Subcutaneous abdominal adipose tissue (tissue), 5 donors: ENCODE measurements at regions not wholly inside any gene's neighbourhood (a gene's known extent, or its start where the extent isn't known, plus 50 kb on each side); places are given as distances from the start of the nearest gene placed in this dataset.
"Not testable (repeated sequence)": the region's sequence is repeated elsewhere in the genome, so short reads cannot be mapped to it uniquely, and the experiment has no call there.

ENCODE experiments used
- H3K27ac ChIP-seq: one replicate; pipeline ENCODE4 v1.7.0; 2013; ENCODE audit warnings: low read depth, mild to moderate bottlenecking, inconsistent platforms, low read length, moderate library complexity
- H3K27me3 ChIP-seq, 5 donors: one replicate each; pipeline ENCODE4 v1.7.0; 2013; ENCODE audit warnings: low read length in 5 of 5, inconsistent platforms in 1 of 5; ENCODE audit not compliant: control insufficient read depth in 5 of 5, insufficient read depth in 4 of 5
- H3K36me3 ChIP-seq, 5 donors: one replicate each; pipeline ENCODE4 v1.7.0; 2013; ENCODE audit warnings: low read length in 5 of 5; ENCODE audit not compliant: control insufficient read depth in 5 of 5, insufficient read depth in 5 of 5
- H3K4me1 ChIP-seq, 5 donors: one replicate each; pipeline ENCODE4 v1.7.0; 2013; ENCODE audit warnings: low read length in 5 of 5, mild to moderate bottlenecking in 3 of 5, moderate library complexity in 1 of 5; ENCODE audit not compliant: control insufficient read depth in 5 of 5, insufficient read depth in 5 of 5
- H3K4me3 ChIP-seq, 5 donors: one replicate each; pipeline ENCODE4 v1.7.0; 2013; ENCODE audit warnings: low read length in 5 of 5, low read depth in 1 of 5
- H3K9ac ChIP-seq, 5 donors: one replicate each; pipeline ENCODE4 v1.7.0; 2013; ENCODE audit warnings: low read length in 5 of 5, mild to moderate bottlenecking in 4 of 5, moderate library complexity in 3 of 5
- H3K9me3 ChIP-seq, 5 donors: one replicate each; pipeline ENCODE4 v1.7.0; 2013; ENCODE audit warnings: low read length in 5 of 5; ENCODE audit not compliant: control insufficient read depth in 5 of 5
- donor health status: healthy.
- donor health status: healthy.
- donor health status: healthy.
- donor health status: healthy.
- donor health status: healthy.

- H3K36me3 ChIP-seq, H3K4me3 ChIP-seq, H3K27ac ChIP-seq, H3K9ac ChIP-seq, H3K9me3 ChIP-seq, H3K4me1 ChIP-seq, H3K27me3 ChIP-seq: not testable (repeated sequence)
Observed at GRCh38 chr15:35254908-35255307, 169.8 kb upstream of the NANOGP8 start.

- no peak overlapping the region for H3K27ac ChIP-seq
- H3K27me3 ChIP-seq = no peaks in the 10 kb centered on the region
- H3K4me3 ChIP-seq = no peak overlapping the region
- no peaks in the 10 kb centered on the region for H3K9me3 ChIP-seq
- no peaks in the 10 kb centered on the region for H3K4me1 ChIP-seq
- H3K9ac ChIP-seq = no peak overlapping the region
- H3K36me3 ChIP-seq = no peaks in the 10 kb centered on the region
Observed at GRCh38 chr15:35254062-35254461, 169.0 kb upstream of the NANOGP8 start.

GRCh38 chr15:35252351-35252865, 167.3 kb upstream of the NANOGP8 start:
- H3K27ac ChIP-seq = no peak overlapping the region
- no peak overlapping the region for H3K9ac ChIP-seq
- H3K27me3 ChIP-seq = no peaks in the 10 kb centered on the region
- no peaks in the 10 kb centered on the region for H3K9me3 ChIP-seq
- H3K4me3 ChIP-seq = no peak overlapping the region
- peaks cover 0 to 6% (median 0%) of the 10 kb centered on the region in 5 donors for H3K4me1 ChIP-seq
- H3K36me3 ChIP-seq = no peaks in the 10 kb centered on the region

- Histone ChIP-seq H3K27ac (no peak overlapping the region), H3K36me3 (no peaks in the 10 kb centered on the region), H3K4me1 (peaks cover 0 to 10% (median 0%) of the 10 kb centered on the region in 5 donors), H3K4me3 (no peak overlapping the region), H3K9me3 (no peaks in the 10 kb centered on the region), H3K27me3 (no peaks in the 10 kb centered on the region), H3K9ac (no peak overlapping the region)
Observed at GRCh38 chr15:35247150-35247549, 162.1 kb upstream of the NANOGP8 start.

- H3K27ac ChIP-seq = no peak overlapping the region
- H3K27me3 ChIP-seq = no peaks in the 10 kb centered on the region
- peaks cover 0 to 10% (median 0%) of the 10 kb centered on the region in 5 donors for H3K4me1 ChIP-seq
- no peaks in the 10 kb centered on the region for H3K36me3 ChIP-seq
- no peak overlapping the region for H3K4me3 ChIP-seq
- no peak overlapping the region for H3K9ac ChIP-seq
- no peaks in the 10 kb centered on the region for H3K9me3 ChIP-seq
Observed at GRCh38 chr15:35246451-35246850, 161.4 kb upstream of the NANOGP8 start.

- H3K9me3 ChIP-seq, H3K4me3 ChIP-seq, H3K9ac ChIP-seq, H3K27me3 ChIP-seq, H3K36me3 ChIP-seq, H3K27ac ChIP-seq: not testable (repeated sequence)
- peaks cover 0 to 10% (median 0%) of the 10 kb centered on the region in 5 donors for H3K4me1 ChIP-seq
Observed at GRCh38 chr15:35245681-35246080, 160.6 kb upstream of the NANOGP8 start.

GRCh38 chr15:35244227-35244626, 159.1 kb upstream of the NANOGP8 start:
- Histone ChIP-seq H3K9ac (no peak overlapping the region), H3K4me3 (no peak overlapping the region), H3K36me3 (no peaks in the 10 kb centered on the region), H3K4me1 (peaks cover 0 to 10% (median 0%) of the 10 kb centered on the region in 5 donors), H3K9me3 (no peaks in the 10 kb centered on the region), H3K27me3 (no peaks in the 10 kb centered on the region), H3K27ac (no peak overlapping the region)

- Histone ChIP-seq H3K27me3 (no peaks in the 10 kb centered on the region), H3K4me3 (no peak overlapping the region), H3K36me3 (no peaks in the 10 kb centered on the region), H3K9me3 (no peaks in the 10 kb centered on the region), H3K27ac (no peak overlapping the region), H3K9ac (no peak overlapping the region), H3K4me1 (peaks cover 0 to 10% (median 0%) of the 10 kb centered on the region in 5 donors)
Observed at GRCh38 chr15:35243758-35244157, 158.7 kb upstream of the NANOGP8 start.

- not testable (repeated sequence) for H3K9ac ChIP-seq, H3K4me3 ChIP-seq, H3K36me3 ChIP-seq, H3K4me1 ChIP-seq, H3K27me3 ChIP-seq, H3K27ac ChIP-seq, H3K9me3 ChIP-seq
Observed at GRCh38 chr15:35239693-35240092, 154.6 kb upstream of the NANOGP8 start.

- H3K27me3 ChIP-seq, H3K4me1 ChIP-seq, H3K36me3 ChIP-seq, H3K9me3 ChIP-seq, H3K27ac ChIP-seq, H3K4me3 ChIP-seq, H3K9ac ChIP-seq: not testable (repeated sequence)
Observed at GRCh38 chr15:35238448-35238847, 153.4 kb upstream of the NANOGP8 start.

GRCh38 chr15:35229085-35229484, 144.0 kb upstream of the NANOGP8 start:
- Histone ChIP-seq H3K36me3 (no peaks in the 10 kb centered on the region), H3K27ac (no peak overlapping the region), H3K9ac (no peak overlapping the region), H3K4me1 (no peaks in the 10 kb centered on the region), H3K27me3 (no peaks in the 10 kb centered on the region), H3K4me3 (no peak overlapping the region), H3K9me3 (peaks cover 0 to 7% (median 6%) of the 10 kb centered on the region in 5 donors)
